ENCODE measurements at regions not wholly inside any gene's neighbourhood (a gene's known extent, or its start where the extent isn't known, plus 50 kb on each side); places are given as distances from the start of the nearest gene placed in this dataset.
"Not testable (repeated sequence)": the region's sequence is repeated elsewhere in the genome, so short reads cannot be mapped to it uniquely, and the experiment has no call there.

DNA sequence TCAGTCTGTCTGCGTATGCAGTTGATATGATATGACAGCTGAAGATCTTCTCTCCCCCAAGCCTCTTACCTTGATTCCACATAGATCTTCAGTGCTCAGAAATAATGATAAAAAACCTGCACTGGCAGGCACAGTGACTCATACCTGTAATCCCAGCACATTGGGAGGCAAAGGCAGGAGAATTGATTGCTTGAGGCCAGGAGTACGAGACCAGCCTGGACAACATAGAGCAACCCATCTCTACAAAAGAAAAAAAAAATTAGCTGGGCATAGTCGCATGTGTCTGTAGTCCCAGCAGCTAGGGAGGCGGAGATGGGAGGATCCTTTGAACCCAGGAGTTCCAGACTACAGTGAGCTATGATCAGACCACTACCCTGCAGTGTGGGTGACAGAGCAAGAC is 551.0 kb upstream of the MIR17HG start:
- no peak for DNase-seq

DNA sequence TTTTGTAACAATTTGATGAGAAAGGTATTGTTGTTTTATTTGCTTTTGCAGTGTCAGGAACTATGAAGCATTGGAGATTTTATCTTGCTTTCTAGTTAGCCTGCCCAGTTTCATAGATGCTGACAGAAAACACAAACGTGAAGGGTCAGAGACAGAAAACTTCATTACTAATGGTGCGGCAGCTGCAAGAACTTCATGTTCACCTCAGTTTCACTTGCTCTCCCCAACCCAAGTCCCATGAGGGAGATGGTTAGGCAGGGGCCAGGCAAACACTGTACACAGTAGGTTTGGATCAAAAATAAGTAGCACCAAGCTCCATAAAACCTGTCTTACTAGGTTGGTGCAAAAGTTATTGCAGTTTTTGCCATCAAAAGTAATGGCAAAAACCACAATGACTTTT is 550.2 kb upstream of the MIR17HG start:
- no peak for DNase-seq

DNA sequence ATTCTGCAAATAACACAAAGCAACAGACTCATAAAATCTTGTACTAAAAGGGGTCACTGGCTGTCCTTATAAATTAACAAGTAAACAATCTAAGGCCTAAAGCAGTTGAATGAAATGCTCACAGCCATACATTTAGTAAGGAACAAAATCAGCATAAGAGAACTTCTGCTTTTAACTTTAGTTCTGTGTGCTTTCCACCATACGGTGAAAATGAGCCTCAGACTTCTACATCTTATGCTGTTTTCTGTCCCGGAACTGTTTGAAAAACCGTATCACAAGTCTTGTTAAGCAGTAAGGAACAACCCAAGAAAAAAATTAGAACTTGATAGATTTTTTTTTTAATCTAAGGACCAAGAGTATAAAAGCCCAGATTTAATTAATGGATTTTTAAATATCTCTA is 549.1 kb upstream of the MIR17HG start:
- DNase-seq = no peak

DNA sequence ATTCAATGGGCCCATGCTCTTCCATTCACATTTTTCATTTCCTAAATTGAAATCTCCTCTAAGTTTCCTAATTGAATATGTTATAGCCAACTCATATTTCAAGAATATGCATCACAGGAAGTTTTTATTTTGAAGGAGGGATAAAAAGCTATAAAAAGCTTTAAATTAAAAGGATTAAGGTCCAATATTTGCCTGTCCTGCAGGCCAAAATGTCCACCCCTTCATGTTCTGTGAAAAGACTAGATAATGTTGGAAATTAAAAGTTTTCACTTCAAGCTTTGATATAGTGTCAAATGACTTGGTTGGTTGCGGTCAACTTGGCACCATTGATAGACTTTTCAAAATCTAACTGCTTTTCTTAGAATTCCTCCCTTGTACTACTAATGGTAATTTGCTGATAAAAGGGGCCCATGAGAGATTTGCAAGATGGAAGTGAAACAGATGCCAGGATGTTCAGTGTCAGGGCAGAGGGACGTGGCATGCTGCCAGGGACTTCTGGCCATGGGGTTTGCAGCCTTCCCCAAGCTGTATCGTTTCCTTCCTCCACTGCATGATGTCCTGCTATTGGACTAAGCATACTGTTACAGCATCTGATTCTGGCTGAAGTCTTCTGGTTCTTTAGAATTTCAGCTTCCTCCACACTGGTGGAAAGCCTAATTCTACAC is 547.3 kb upstream of the MIR17HG start:
- no peak for DNase-seq

DNA sequence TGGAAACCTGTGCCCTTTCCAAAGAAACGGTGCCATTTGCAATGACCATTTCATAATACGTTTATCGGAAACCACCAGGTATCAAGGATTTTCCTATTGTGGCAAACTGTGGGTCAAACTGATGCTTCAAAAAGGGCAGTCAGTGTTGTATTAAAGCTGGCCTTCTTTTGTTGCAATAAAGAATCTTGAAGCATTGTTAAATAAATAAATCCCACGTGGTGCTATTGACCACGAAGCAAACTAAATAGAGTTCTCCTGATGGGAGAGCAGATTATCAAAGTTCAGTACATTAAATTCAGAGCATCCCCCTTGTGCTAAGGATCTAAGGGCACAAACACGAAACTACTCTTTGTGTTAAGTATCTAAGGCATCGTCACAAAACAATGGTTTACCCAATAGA is 545.9 kb upstream of the MIR17HG start:
- no peak for DNase-seq

DNA sequence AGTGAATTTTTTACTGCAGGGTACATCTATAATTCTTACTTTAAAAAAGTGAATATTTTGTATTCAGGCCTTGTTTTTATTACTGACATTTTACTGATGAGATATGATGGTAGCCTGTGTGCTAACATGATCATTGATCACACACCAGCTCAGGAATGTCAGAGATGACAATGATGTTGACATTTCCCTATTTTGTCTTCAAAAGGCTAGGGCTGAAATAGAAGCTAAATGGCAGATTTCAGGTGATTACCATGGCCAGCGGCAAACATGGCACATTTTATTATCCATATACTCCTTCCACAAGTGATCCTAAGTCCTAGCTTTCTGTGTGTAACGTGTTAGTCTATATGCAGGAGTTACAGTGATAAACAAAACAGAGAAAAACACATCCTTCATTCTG is 544.3 kb upstream of the MIR17HG start:
- DNase-seq = no peak

DNA sequence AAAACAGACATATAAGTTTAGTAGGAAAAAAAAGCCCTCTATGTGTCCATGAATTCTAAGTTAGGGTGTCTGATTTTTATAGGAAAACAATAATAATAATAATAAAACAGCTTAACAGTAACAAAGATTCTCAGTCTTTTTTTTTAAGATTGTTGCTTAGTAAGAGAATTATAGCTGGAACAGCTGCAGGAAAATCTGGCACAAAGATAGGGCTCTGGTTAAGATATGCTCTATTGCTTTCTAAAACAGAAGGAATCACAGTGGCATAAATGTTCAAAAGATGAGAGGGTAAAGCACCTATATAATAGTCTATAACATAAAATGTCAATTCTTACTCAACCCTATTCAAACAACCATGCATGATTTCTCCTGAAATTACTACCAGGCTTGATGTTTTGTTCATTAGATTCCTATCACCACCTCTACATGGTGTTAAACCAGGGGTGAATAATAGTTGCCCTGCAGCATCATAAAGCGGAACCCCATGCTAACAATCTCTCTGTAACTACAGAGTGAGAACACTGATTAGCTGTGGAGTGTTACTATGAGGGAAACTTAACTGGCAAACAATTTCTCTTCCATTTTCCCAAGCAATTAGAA is 541.4 kb upstream of the MIR17HG start:
- DNase-seq = no peak

DNA sequence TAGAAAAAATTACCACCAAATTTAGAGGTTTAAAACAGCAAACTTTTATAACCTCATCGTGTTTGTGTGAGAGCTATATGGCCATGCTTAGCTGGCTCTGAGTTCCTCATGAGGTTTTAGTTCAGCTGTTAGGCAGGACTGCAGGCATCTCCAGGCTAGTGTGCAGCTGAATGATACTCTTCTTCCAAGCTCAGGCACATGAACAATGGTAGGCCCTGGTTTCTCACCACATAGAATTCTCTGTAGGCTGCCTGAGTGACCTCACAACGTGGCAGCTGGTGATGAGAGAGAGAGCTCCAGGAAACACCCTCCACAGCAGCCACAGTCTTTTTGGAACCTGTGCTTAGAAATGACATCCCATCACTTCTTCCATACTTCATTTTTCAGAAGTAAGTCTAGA is 540.6 kb upstream of the MIR17HG start:
- no peak for DNase-seq

DNA sequence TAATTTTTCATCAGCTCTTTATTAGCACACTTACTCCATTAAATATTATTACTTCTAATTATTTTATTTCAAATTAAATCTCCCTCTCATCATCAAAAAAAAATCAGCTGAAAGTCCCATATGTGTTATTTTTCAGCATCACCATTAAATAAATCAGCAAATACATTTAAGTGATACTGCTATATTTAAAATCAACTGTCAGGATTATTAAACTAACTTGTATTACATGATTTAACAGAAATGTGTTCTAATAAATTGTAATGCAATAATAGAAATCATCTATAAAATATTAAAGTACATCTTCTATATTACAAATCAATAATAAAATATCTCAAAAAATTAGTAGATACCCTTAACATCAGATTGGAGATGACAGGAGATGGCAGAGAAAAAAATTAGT is 538.6 kb upstream of the MIR17HG start:
- no peak for DNase-seq

DNA sequence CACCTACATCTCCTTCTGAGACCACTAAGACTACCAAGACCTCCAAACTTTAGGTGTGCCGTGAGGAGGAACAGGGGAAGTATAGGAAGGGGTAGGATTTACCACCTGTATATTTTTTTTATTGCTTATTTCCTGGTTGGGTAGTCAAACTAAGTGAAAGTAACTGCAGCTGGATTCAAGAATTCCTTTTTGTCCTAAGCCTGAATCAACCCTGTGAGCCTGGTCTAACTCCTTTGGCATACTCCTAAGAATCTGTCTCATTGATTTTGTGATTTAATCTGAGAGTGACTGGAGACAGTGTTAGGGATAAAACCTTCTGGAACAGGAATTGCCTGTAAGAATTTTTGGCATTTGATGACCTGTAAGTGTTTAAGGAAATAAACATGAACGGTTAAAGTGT is 523.5 kb upstream of the MIR17HG start:
- no peak for DNase-seq

DNA sequence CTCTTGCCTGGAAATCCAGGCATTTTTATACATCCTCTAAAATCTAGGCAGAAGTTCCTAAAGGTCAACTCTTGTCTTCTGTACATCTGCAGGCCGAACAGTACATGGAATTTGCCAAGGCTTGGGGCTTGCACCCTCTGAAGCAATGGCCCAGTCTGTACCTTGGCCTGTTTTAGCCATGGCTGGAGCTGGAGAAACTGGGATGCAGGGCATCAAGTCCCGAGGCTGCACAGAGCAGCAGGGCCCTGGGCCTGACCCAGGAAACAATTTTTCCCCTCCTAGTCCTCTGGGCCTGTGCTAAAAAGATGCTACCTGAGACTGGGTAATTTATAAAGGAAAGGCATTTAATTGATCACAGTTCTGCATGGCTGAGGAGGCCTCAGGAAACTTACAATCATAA is 520.8 kb upstream of the MIR17HG start:
- no peak for DNase-seq

DNA sequence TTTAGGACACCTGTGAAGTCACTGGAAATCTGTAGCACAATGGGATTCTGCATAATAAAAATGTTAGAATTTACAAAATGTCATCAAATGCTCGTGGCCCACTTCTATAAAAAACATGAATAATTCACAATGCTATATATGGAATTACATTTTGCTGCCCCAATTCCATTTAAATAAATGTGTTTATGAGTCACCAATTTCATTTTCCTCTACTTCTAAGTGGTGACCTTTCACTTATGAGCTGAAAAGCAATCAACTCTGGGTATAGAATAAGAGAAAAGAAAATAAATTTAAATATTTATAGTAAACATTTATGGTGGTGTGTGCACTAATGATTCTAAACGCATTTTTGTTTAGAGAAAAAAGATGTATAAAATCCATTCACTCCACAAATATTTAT is 516.7 kb upstream of the MIR17HG start:
- DNase-seq = no peak

DNA sequence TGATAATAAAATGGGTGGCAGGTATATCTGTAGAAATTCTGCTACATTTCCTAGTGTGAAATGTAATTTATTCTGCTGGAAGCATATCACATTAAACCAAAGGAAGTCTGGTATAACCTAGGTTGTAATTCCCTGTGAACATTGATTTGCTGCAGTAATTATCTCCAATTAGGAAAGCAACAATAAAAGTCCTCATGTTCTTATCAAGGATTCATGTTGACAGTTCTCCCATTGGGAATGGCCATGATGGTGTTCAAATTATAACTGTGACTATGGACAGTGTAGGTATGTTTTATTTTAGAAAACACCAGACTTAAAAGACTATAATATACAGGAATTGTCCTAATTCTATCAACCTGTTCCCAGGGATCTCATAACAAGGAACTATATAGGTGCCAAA is 513.5 kb upstream of the MIR17HG start:
- DNase-seq = no peak

DNA sequence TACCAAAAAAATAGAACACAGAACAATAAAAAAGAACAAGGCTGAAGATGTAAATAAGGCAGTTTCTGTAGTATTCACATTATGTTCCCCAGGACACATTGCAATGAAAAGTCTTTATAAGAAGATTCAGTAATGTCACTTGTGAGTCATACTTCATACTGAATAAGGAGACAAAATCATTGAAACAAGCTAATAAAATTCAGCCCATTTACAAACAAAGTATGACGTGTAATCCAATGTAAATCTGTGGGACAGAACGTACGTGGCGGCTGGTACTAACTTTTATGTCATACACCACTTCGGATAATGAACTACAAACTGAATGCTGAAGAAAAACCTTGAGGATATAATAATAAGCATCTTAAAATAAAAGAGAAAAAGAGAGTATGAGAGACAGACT is 512.8 kb upstream of the MIR17HG start:
- no peak for DNase-seq

DNA sequence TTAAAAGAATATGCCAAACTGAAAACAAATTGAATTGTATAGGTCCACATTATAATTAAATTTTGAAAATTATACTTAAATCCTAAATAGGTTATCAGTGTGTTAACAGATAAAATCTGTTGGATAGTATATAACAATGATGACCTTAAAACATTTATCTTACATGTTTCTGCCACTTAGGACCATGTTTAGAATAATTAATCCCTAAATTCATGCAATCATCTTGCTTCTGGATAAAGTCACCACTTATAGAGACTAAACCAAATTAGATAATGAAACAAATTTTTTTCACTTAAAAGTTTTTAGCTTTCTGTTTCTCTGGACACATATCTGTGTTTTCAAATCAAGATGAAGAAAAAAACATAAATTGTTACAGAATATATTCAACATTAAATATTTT is 511.7 kb upstream of the MIR17HG start:
- DNase-seq = no peak

DNA sequence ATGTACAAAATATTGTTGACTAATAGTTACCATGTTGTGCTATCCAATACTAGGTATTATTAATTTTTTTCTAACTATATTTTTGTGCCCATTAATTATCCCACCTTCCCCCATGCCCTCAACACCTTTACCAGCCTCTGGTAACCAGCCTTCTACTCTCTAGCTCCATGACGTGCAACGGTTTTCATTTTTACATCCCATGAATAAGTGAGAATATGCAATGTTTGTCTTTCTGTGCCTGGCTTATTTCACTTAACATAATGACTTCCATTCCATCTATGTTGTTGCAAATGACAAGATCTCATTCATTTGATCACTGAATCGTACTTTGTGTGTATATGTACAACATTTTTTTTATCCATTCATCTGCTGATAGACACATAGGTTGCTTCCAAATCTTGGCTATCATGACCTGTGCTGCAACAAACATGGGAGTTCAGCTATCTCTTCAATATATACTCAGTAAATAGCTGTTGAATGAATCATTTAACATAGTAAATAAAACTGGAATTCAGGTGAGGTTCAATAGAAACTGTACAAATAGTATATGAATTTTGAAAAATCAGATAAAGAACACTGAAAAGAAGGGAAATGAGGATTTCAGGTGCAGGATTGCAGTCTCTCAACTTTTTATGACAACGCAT is 509.0 kb upstream of the MIR17HG start:
- DNase-seq = no peak

DNA sequence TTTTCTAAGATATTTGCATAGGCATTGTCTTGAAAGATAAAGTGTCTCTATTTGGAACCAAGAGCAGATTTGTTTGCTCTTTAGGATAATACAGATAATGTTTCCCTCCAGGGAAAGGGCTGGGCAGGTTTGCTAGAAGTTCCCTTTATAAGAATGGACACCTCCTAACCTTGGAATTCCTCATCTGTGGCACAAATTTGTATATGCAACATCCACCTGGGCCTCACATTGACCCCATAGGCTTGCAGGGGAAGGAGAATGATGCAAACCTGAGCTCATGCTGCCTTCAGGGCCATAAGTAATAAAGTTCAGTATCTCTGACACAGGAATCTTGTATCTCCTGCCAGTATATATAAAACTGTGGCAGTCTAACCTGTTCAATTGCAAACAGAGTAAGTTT is 508.4 kb upstream of the MIR17HG start:
- DNase-seq = no peak

DNA sequence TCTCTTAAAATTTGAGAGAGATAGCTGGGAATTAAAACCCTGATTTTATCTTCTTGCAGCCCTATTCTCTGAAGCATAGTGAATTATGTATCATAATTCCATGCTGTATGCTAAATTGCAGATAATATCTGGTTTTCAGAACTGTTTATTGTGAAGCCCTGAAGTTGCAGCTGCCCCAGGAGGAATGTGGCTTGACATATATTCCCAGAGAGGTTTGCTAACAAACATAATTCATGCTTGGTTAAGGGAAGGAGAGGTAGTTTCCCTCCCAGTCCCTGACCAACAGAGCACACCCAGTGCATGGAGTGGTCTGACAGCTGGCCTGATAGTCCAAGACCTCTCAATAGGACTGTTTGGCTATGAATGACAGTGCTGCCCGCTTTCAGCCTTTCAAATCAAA is 500.6 kb upstream of the MIR17HG start:
- DNase-seq = no peak

DNA sequence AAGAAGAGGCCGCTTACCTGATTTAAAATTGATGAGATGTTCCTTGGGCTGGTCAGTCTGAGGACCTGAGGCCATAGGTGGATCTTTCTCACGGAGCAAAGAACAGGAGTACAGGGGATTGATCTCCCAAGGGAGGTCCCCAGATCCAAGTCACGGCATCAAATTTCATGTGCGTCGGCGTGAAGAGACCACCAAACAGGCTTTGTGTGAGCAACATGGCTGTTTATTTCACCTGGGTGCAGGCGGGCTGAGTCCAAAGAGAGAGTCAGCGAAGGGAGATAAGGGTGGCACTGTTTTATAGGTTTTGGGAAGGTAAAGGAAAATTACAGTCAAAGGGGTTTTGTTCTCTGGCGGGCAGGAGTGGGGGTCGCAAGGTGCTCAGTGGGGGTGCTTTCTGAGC is 493.8 kb upstream of the MIR17HG start:
- not testable (repeated sequence) for DNase-seq

DNA sequence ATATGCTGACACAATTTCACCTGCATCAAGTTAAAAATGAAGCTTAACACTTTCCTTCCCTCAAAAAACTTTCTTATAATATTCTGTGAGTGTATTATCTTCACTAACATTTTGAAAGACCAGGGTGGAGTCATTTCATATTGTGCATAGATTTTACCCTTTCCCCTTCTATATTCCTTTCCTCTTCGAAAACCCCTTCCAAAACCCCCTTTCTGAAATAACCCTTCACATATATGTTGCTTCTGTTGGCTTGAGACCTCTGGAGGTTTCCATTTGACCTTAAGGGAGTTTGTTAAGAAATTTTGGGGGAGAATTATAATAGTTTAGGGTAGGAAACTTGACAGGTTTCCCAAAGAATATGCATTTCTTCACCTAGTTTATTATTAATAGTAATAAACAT is 489.6 kb upstream of the MIR17HG start:
- no peak for DNase-seq

DNA sequence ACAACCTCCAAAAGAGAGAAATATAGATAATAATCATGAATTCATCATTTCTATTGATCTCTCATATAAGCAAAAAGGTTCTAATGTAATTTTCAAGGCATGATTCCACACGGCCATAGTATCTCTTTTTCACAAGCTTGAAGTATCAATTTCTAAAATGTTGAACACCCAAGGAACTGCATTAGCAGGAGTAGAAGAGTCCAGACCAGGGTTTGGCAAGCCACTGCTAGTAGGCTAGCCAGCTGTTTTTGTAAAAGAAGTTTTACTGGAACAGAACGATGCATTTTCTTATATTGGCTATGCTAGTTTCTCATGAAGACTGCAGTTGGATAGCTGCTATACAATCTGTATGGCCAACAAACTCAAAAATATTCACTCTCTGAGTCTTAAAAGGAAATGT is 481.5 kb upstream of the MIR17HG start:
- DNase-seq = no peak

DNA sequence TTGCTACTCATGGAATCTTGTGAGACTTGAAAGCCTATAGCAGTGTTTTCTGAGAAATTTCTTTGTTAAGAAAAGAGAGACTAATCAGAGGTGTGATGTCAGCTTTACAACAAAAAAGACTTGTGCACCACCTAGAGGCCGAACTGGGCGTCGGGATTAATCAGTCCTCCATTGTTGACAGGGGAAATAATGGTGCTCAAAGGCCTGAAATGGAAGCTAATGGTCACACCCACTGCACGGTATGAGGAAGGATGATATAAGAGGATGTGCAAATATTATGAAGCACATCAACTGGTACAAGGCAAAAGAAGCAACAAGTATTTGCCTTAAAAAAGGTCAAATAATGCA is 480.2 kb upstream of the MIR17HG start:
- DNase-seq = no peak

DNA sequence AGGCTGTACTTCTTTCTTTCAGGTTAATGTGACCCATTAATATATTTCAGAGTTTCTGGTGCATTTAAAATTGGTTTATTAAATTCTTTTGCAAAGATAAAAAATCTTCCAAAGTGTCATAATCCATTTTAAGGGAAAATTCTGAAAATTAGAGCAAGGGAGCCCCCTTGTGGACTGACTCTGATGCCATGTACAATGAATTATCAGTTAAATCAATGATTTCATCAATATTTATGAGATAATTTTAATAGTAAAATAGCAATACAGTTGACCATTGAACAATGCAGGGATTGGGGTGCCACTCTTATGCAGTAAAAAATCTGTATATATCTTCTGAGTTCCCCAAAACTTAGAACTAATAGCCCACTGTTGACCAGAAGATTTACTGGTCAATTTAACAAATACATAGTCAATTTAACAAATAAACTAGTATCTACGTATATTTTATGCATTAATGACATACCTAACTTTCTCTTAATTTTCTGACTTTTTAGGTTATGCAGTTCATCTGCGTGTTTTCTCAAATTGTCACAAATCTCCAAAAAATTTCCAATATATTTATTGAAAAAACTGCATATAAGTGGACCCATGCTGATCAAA is 479.1 kb upstream of the MIR17HG start:
- no peak for DNase-seq

DNA sequence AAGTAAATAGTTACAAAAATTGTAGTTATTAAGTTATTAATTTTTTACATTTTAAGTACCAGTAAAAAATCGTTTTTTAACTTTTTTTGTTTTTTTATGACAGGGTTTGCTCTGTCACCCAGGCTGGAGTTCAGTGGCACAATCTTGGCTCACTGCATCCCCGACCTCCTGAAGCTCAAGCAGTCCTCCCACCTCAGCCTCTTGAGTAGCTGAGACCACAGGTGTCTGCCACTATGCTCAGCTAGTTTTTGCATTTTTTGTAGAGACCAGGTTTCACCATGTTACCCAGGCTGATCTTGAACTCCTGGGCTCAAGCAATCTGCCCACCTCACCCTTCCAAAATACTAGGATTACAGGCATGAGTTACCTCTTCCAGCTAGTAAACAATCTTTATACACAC is 477.9 kb upstream of the MIR17HG start:
- no peak for DNase-seq

Data from cerebellar nuclear complex (tissue), 1 donor.